ENCODE measurements at regions not wholly inside any gene's neighbourhood (a gene's known extent, or its start where the extent isn't known, plus 50 kb on each side); places are given as distances from the start of the nearest gene placed in this dataset.

- intact Hi-C loops (cut with DNase I): no loop called here
- no peaks in the 10 kb centered on the region for H3K4me1 ChIP-seq
- DNase-seq (no peak), ATAC-seq (no peak)
- TF ChIP-seq CTCF (IDR thresholded peaks at IDR 0.05): no peak
- no peaks in the 10 kb centered on the region for H3K36me3 ChIP-seq
- no peak overlapping the region for H3K4me3 ChIP-seq
- no peaks in the 10 kb centered on the region for H3K9me3 ChIP-seq
- H3K27ac ChIP-seq: no peak overlapping the region
- no peaks in the 10 kb centered on the region for H3K27me3 ChIP-seq
Measured at GRCh38 chr5:100723229-100723628, 179.9 kb downstream of the ST8SIA4 start.

- no peak for TF ChIP-seq CTCF (IDR thresholded peaks at IDR 0.05)
- intact Hi-C loops (cut with DNase I): no loop called here
- H3K36me3 ChIP-seq: no peaks in the 10 kb centered on the region
- ATAC-seq: no peak
- no peak overlapping the region for H3K27ac ChIP-seq
- H3K27me3 ChIP-seq: no peaks in the 10 kb centered on the region
- H3K4me3 ChIP-seq: no peak overlapping the region
- no peaks in the 10 kb centered on the region for H3K9me3 ChIP-seq
- DNase-seq: no peak
- WGBS, 2 donors: 87 to 88% methylated on average over 2 of the region's 2 CpGs
- peaks cover 0 to 1% (median 0%) of the 10 kb centered on the region in 9 donors for H3K4me1 ChIP-seq
Measured at GRCh38 chr5:100726116-100726515, 177.0 kb downstream of the ST8SIA4 start.

DNA sequence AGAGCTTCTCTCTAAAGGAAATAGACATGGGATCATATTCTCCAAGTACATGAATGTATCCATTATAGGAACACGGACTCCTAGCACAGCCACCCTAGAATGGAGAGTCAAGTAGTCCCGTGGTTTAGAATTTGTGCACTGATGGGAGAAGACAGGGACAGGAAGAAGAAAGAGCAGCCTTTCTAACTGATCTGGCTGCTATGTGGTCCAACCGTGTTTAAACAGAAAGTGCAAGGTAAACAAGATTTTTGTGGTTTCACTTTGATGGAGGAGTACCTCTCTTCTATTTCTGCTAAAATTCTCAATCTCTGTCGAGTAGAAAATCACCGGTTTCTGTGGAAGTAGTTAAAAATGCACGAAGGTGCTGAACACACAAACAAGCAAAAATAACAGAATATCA lies 171.3 kb downstream of the ST8SIA4 start:
- no peaks in the 10 kb centered on the region for H3K36me3 ChIP-seq
- DNase-seq: no peak
- intact Hi-C loops (cut with DNase I): no loop called here
- no peak for TF ChIP-seq CTCF (IDR thresholded peaks at IDR 0.05)
- no peaks in the 10 kb centered on the region for H3K9me3 ChIP-seq
- 57 to 69% methylated on average over 6 of the region's 6 CpGs for WGBS, 2 donors
- peak overlapping the region in 3 of 10 donors; percentile 16 to 23 (median 19) for H3K4me3 ChIP-seq
- no peaks in the 10 kb centered on the region for H3K27me3 ChIP-seq
- no peak for ATAC-seq
- H3K4me1 ChIP-seq: peaks cover 0 to 7% (median 0%) of the 10 kb centered on the region in 9 donors
- H3K27ac ChIP-seq: peak overlapping the region in 1 of 10 donors; percentile 46

DNA sequence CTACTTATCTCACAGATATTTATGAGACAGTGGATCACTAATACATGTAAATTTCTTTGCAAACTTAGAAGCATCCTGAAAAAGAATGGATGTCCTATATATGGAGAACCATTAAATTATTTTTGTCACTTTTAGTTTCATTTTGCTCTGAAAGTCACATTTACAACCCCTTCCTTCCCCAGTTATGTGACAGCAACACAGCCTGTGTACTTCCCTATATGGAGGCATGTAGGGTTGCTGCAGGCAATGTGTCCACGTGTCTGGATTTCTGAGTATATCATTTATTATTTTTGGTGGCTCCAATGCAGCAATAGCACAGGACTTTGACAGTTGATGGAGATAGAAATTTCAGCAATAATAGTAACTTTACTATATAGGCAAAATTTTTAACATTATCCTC lies 156.4 kb downstream of the ST8SIA4 start:
- no peak for TF ChIP-seq CTCF (IDR thresholded peaks at IDR 0.05)
- Histone ChIP-seq H3K4me3 (no peak overlapping the region), H3K27me3 (no peaks in the 10 kb centered on the region), H3K27ac (peak overlapping the region in 1 of 10 donors; percentile 15), H3K4me1 (peaks cover 0 to 11% (median 0%) of the 10 kb centered on the region in 9 donors), H3K9me3 (no peaks in the 10 kb centered on the region), H3K36me3 (no peaks in the 10 kb centered on the region)
- WGBS, 2 donors: 46 to 47% methylated on average over 1 of the region's 1 CpG
- DNase-seq: no peak
- ATAC-seq: peak in 2 of 8 donors; percentile 46 to 49
- intact Hi-C loops (cut with DNase I): no loop called here
